ENCODE measurements at regions not wholly inside any gene's neighbourhood (a gene's known extent, or its start where the extent isn't known, plus 50 kb on each side); places are given as distances from the start of the nearest gene placed in this dataset.

GRCh38 chr6:43868467-43868866 is 98.5 kb downstream of the VEGFA start:
- ChIA-PET POLR2A (interaction anchor here (0.5 to 1.6 kb wide), 3 partner anchors 18 to 122 kb away, joined by 3 to 4 read pairs (median 3); no protein-coding TSS in a partner anchor), CTCF (ENCODE audit: low intra/inter-chr PET ratio) (no interaction called here)

GRCh38 chr6:43867996-43868395 is 98.0 kb downstream of the VEGFA start:
- in situ Hi-C loops (cut with MboI), result no loop called here
- CTCF ChIA-PET (ENCODE audit: low intra/inter-chr PET ratio), result no interaction called here
- H3K4me3 ChIP-seq, result no peak overlapping the region
- no TSS peak for BruUV-seq (replicated peaks)
- intact Hi-C loops (cut with micrococcal nuclease), result no loop called here
- no peak for FAIRE-seq
- no peak for DNase-seq (ENCODE audit: extremely low read depth in 1 of 4, low spot score in 3 of 4)
- no peaks in the 10 kb centered on the region for H4K20me1 ChIP-seq (replicated peaks; ENCODE audit: control insufficient read depth, insufficient read depth, low read length)
- POLR2A ChIA-PET, result interaction anchor here (0.5 to 1.6 kb wide), 3 partner anchors 18 to 122 kb away, joined by 3 to 4 read pairs (median 3); no protein-coding TSS in a partner anchor
- H2AFZ ChIP-seq (ENCODE audit: low read depth, low read length), result peak overlapping the region; percentile 17; the same call in 1 of the 2 replicates
- H3K9me1 ChIP-seq (ENCODE audit: control insufficient read depth, insufficient read depth, low read length), result no peaks in the 10 kb centered on the region
- H3K27ac ChIP-seq (ENCODE audit: extremely low read depth, low read depth, low read length), result no peak overlapping the region
- ATAC-seq, result no peak
- no peaks in the 10 kb centered on the region for H3K36me3 ChIP-seq (ENCODE audit: control insufficient read depth, insufficient read depth, low read length)
- no peaks in the 10 kb centered on the region for H3K79me2 ChIP-seq (ENCODE audit: control insufficient read depth, insufficient read depth, low read length)
- WGBS (ENCODE audit: insufficient coverage, low coverage, missing lambda C conversion rate), result 44% methylated on average over 5 of the region's 5 CpGs
- no peaks in the 10 kb centered on the region for H3K9me3 ChIP-seq (replicated peaks; ENCODE audit: control insufficient read depth, insufficient read depth, low read depth, low read length)
- no peaks in the 10 kb centered on the region for H3K27me3 ChIP-seq (ENCODE audit: control insufficient read depth in 2 of 2, insufficient read depth in 2 of 2, low read length in 2 of 2)
- H3K4me1 ChIP-seq (replicated peaks in 1 of 2; ENCODE audit: control insufficient read depth in 2 of 2, insufficient read depth in 2 of 2, low read length in 2 of 2), result peaks cover 10 to 27% of the 10 kb centered on the region in 2 experiments
- H3K4me2 ChIP-seq (ENCODE audit: insufficient read depth, low read length), result no peak overlapping the region
- H3K9ac ChIP-seq (ENCODE audit: insufficient read depth in 1 of 2, low read depth in 2 of 2, low read length in 2 of 2), result no peak overlapping the region; a peak in 1 of 4 replicates
- TF ChIP-seq, protein P1, sequence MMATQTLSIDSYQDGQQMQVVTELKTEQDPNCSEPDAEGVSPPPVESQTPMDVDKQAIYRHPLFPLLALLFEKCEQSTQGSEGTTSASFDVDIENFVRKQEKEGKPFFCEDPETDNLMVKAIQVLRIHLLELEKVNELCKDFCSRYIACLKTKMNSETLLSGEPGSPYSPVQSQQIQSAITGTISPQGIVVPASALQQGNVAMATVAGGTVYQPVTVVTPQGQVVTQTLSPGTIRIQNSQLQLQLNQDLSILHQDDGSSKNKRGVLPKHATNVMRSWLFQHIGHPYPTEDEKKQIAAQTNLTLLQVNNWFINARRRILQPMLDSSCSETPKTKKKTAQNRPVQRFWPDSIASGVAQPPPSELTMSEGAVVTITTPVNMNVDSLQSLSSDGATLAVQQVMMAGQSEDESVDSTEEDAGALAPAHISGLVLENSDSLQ (IDR thresholded peaks at IDR 0.05), result no peak
- no peak for TF ChIP-seq EP300 (IDR thresholded peaks at IDR 0.05; ENCODE audit: low read length)
- TF ChIP-seq ZNF785 (CRISPR knock-in tag; IDR thresholded peaks at IDR 0.05), result no peak
- TF ChIP-seq MED1 (CRISPR knock-in tag; IDR thresholded peaks at IDR 0.05; ENCODE audit: borderline replicate concordance), result no peak
- no peak for TF ChIP-seq THAP12 (CRISPR knock-in tag; IDR thresholded peaks at IDR 0.05)
- no peak for TF ChIP-seq ZFP1 (CRISPR knock-in tag; IDR thresholded peaks at IDR 0.05)
- no peak for TF ChIP-seq SP1 (CRISPR knock-in tag; IDR thresholded peaks at IDR 0.05)
- no peak for TF ChIP-seq ZNF324 (CRISPR knock-in tag; IDR thresholded peaks at IDR 0.05)
- TF ChIP-seq, protein P2, sequence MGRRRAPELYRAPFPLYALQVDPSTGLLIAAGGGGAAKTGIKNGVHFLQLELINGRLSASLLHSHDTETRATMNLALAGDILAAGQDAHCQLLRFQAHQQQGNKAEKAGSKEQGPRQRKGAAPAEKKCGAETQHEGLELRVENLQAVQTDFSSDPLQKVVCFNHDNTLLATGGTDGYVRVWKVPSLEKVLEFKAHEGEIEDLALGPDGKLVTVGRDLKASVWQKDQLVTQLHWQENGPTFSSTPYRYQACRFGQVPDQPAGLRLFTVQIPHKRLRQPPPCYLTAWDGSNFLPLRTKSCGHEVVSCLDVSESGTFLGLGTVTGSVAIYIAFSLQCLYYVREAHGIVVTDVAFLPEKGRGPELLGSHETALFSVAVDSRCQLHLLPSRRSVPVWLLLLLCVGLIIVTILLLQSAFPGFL (CRISPR knock-in tag; IDR thresholded peaks at IDR 0.05), result no peak
- TF ChIP-seq ZNF668 (CRISPR knock-in tag; IDR thresholded peaks at IDR 0.05), result no peak
- TF ChIP-seq SMARCA4 (IDR thresholded peaks at IDR 0.05), result no peak
- TF ChIP-seq POLR2AphosphoS5 (IDR thresholded peaks at IDR 0.05; ENCODE audit: control insufficient read depth, insufficient read depth, low read depth, low read length), result no peak

More at GRCh38 chr6:43868467-43868866, 98.5 kb downstream of the VEGFA start:
- H3K27ac ChIP-seq (ENCODE audit: extremely low read depth, low read depth, low read length), result no peak overlapping the region
- FAIRE-seq (no peak), ATAC-seq (no peak), DNase-seq (ENCODE audit: extremely low read depth in 1 of 4, low spot score in 3 of 4) (no peak)
- peaks cover 10 to 27% of the 10 kb centered on the region in 2 experiments for H3K4me1 ChIP-seq (replicated peaks in 1 of 2; ENCODE audit: control insufficient read depth in 2 of 2, insufficient read depth in 2 of 2, low read length in 2 of 2)
- no peaks in the 10 kb centered on the region for H3K27me3 ChIP-seq (ENCODE audit: control insufficient read depth in 2 of 2, insufficient read depth in 2 of 2, low read length in 2 of 2)
- peak; percentile 85 for TF ChIP-seq ZKSCAN1 (IDR thresholded peaks at IDR 0.05; ENCODE audit: low read depth, low read length)
- no peak for TF ChIP-seq TAL1 (IDR thresholded peaks at IDR 0.05)
- TF ChIP-seq ZNF561 (CRISPR knock-in tag; conservative IDR thresholded peaks at IDR 0.05), result no peak
- no peak overlapping the region for H3K4me3 ChIP-seq
- H3K9me1 ChIP-seq (ENCODE audit: control insufficient read depth, insufficient read depth, low read length), result no peaks in the 10 kb centered on the region
- WGBS (ENCODE audit: insufficient coverage, low coverage, missing lambda C conversion rate), result 82% methylated on average over 6 of the region's 6 CpGs
- H3K79me2 ChIP-seq (ENCODE audit: control insufficient read depth, insufficient read depth, low read length), result no peaks in the 10 kb centered on the region
- in situ Hi-C loops (cut with MboI), result no loop called here
- no TSS peak for BruUV-seq (replicated peaks)
- H3K4me2 ChIP-seq (ENCODE audit: insufficient read depth, low read length), result no peak overlapping the region
- H2AFZ ChIP-seq (ENCODE audit: low read depth, low read length), result peak overlapping the region; percentile 17; the same call in 1 of the 2 replicates
- intact Hi-C loops (cut with micrococcal nuclease), result no loop called here
- H3K9me3 ChIP-seq (replicated peaks; ENCODE audit: control insufficient read depth, insufficient read depth, low read depth, low read length), result no peaks in the 10 kb centered on the region
- H3K9ac ChIP-seq (ENCODE audit: insufficient read depth in 1 of 2, low read depth in 2 of 2, low read length in 2 of 2), result no peak overlapping the region
- H3K36me3 ChIP-seq (ENCODE audit: control insufficient read depth, insufficient read depth, low read length), result no peaks in the 10 kb centered on the region
- no peaks in the 10 kb centered on the region for H4K20me1 ChIP-seq (replicated peaks; ENCODE audit: control insufficient read depth, insufficient read depth, low read length)

All from K562 (cell line).